HG02970 (cell line): ENCODE measurements at regions not wholly inside any gene's neighbourhood (a gene's known extent, or its start where the extent isn't known, plus 50 kb on each side); places are given as distances from the start of the nearest gene placed in this dataset.
"Not testable (repeated sequence)": the region's sequence is repeated elsewhere in the genome, so short reads cannot be mapped to it uniquely, and the experiment has no call there.

Experiments used
- ATAC-seq: cut with Tn5 transposase; IDR thresholded peaks from one replicate; pipeline ENCODE4 v1.9.1; 2021; ENCODE audit warnings: mild to moderate bottlenecking, moderate library complexity, moderate number of reproducible peaks; ENCODE audit not compliant: unreplicated experiment, low FRiP score

- no peak for ATAC-seq
Measured at GRCh38 chr7:23931633-23932032, 221.6 kb downstream of the STK31 start.

- ATAC-seq: no peak
Measured at GRCh38 chr7:23938215-23938614, 228.2 kb downstream of the STK31 start.

GRCh38 chr7:23938937-23939552, 229.0 kb downstream of the STK31 start:
- ATAC-seq: no peak

DNA sequence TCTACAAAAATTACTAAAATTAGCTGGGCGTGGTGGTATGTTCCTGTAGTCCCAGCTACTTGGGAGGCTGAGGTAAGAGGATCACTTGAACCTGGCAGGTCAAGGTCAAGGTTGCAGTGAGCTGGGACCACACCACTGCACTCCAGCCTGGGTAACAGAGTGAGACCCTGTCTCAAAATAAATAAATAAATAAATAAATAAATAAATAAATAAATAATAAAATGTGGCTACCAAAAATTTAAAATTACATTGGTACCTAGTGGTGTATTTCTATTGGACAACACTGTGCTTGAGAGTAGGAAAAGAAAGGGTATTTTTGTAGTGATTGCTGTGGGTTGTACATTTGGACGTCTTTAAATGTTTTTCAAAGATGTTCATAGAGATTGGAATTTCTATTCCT, 229.7 kb downstream of the STK31 start:
- not testable (repeated sequence) for ATAC-seq

- no peak for ATAC-seq
Measured at GRCh38 chr7:23941551-23941950, 231.5 kb downstream of the STK31 start.

GRCh38 chr7:23942032-23942431, 232.0 kb downstream of the STK31 start:
- ATAC-seq: no peak

DNA sequence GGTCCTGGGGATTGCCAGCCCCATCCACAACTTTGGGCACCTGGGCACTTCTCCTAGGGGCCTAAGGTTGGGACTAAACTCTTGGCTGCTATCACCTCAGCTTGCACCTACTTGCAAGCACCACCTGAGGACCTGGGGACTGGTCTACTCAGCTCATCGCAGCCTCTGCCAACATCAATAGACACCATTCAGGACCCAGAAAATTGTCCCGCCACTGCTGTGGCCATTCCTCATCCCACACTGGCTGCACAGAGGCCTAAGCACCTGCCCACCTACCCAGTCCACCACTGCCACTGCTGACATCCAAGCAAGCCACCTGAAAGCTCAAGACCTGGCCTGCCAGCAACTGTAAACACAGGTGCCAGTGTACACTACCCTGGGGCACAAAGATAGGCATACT, 234.1 kb downstream of the STK31 start:
- no peak for ATAC-seq

DNA sequence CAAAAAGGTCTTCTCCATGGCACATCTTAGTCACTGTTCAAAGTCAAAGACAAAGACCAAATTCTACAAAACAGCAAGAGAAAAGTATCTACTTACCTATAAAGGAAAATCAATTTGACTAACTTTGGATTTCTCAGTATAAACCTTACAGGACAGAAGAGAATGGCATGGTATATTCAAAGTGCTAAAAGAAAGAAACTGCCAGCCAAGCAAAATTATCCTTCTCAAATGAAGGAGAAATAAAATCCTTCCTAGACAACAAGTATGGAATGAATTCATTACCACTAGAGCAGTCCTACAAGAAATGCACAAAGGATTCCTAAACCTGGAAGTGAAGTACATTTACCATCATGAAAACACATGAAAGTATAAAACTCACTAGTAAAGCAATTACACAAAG, 235.5 kb downstream of the STK31 start:
- ATAC-seq: no peak

DNA sequence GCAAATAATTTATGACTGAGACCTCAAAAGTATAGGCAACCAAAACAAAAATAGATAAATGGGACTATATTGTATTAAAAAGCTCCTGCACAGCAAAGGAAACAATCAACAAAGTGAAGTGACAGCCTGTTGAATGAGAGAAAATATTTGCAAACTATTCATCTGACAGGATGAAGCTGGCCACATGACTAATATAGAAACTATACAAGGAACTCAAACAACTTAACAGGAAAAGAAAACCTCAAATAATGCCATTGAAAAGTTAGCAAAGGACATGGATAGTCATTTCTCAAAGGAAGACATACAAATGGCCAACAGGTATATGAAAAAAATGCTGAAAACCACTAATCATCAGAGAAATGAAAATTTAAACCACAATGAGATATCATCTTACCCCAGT, 245.1 kb downstream of the STK31 start:
- ATAC-seq: no peak

GRCh38 chr7:23955600-23956149, 245.7 kb downstream of the STK31 start:
- no peak for ATAC-seq

DNA sequence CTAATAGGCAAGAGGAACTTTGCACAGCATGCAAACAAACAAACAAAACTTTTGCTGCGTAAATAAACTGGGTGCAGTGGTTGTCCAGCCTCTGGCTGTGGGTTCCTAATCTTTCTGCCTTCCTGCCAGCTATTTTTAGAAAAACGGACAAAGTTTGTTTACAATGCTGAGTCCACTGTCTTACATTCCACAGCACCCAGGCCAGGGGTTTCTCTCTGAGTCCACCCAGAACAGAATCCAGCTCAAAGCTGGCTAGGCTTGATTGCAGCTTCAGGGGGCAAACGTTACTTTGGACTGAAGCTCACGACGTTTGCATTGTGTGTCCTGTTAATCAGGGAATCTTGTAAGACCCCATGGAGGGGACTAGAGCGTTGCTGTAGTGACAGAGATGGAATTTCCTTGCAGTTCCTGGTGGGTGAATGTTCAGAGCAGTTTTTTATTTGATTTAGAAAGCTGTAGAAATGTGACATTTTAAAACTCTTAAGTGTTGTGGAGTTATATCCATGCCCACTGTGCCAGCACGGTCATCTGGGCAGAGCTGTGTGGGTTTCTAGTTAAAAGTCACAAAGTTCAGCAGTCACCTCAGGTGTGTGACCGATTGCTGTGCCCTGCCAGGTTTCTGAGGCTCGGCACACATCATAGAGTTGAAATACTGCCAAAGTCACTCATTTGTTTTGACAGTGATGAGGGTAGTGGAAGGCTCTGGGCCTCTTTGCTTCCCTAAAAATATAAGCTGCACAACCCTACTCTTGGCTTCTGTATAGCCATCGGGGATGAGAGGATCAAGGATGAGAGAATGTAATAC, 247.0 kb downstream of the STK31 start:
- no peak for ATAC-seq

DNA sequence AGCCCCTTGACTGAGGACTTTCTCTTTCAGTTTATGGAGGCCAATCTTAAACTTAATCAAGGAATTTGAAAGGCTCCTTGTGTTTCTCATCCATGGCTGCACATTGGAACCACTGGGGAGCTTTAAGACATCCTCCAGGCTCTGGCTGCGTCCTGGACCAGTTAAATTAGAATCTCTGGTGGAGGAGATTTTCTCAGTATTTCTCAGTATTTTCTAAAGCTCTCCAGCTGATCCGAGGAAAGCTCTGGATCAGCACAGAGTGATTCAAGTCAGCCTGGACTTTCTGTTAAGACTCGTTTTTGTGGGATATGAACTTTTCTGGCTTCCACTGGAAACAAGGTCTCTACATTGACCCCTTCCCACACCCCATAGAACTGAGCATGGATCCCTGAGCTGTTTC, 249.8 kb downstream of the STK31 start:
- ATAC-seq: no peak

DNA sequence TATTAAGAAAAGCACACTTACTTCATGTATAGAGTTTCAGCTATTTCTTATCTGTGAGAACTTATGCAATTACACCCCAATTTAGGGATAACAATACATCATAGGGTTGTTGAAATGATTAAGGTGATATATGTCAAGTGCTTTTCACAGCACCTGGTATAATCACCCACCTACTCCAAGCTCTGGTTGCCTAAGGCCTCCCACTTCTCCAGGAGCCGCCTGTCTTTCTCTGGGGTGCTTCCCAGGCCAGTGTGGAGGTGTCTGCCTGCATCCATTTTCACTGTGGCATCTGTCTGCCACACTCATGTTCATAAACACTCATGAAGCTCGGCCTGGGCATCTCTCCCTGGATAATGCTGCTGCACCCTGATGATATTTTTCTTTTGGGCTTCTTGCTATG, 250.3 kb downstream of the STK31 start:
- no peak for ATAC-seq

- no peak for ATAC-seq
Measured at GRCh38 chr7:23963461-23964165, 253.6 kb downstream of the STK31 start.

GRCh38 chr7:23964715-23965114, 254.7 kb downstream of the STK31 start:
- no peak for ATAC-seq

DNA sequence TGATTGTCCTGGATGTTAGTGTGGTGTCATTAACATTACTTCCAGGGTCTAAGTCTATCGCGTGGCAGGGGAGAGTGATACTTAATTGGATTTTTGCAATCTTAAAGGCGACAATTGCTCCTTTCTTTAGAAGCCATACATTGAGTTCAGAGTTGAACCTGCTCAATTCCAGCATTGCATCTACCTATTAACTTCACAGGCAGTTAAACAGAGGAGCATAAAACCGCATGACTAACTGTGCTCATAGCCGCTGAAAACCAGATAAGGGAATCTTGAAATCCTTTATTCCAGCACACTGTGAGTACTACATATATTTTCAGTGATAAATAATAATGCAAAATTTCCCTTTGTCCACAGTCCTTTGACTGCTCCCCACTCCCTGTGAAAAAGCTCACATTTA, 255.3 kb downstream of the STK31 start:
- no peak for ATAC-seq

DNA sequence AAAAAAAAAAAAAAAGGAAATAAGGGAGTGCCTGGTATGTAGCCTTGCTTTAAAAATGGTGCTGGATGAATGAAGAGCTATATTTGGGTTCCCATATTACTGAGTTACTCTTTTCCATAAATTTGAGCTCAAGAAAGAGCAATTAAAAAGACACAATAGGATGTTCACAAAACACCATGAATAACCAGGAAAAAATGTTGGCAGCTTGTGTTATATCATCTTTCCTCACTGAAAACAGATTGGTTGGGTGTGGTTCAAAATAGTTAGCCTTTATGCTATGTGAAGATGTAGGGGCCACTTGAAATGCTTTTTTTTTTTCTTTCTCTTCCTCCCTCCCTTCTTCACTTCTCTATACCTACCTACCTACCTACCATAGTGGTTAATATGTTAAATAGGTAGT, 256.9 kb downstream of the STK31 start:
- no peak for ATAC-seq

DNA sequence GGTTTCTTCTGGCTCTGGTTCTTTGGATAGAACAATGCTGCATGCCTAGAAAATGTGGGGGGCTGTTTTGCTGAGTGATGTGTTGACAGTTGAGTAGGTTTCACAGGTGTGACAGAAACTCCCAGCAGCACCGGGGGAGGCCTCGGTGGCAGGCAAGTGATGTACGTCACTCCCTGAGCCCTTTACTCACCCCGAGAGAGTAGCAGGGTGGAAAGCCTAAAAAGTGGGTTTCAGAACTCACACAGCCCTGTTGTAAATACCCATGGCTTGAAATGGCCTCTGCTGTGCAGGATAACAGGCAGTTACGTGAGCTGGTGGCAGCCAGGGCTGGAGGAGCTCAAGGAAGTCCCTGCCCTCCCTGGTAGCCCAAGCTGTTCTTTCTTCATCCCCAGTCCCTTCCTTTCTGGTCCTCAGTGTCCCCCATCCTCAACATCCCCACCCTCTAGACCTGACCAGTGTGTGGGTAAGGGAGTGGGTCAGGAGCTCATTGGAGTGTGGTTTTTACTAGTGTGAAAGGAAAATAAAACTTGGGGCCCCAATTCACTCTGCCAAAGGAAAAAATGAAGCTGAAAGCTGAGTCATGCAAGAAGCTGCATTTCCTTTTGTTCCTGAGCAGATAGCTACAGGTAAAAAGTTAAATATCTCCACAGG, 258.1 kb downstream of the STK31 start:
- ATAC-seq: no peak

DNA sequence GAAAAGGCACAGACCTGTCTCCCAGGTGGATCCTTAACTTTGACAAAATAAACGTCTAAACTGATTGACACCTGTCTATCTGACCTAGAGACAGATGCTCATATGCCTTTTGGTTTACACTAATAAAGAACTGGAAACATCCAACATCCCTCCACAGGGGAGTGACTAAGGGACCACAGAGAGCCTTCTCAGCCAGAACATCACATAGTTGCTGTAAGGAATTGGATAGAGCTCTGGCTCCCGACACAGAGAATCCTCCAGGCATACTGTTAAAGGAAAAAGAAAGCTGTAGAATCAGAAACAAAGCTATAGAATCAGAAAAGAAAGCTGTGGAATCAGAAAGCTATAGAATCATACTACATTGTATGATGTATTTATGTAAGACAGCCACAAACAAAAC, 258.8 kb downstream of the STK31 start:
- ATAC-seq: no peak

- no peak for ATAC-seq
Measured at GRCh38 chr7:23969443-23969842, 259.4 kb downstream of the STK31 start.

- no peak for ATAC-seq
Measured at GRCh38 chr7:23970193-23970592, 260.2 kb downstream of the STK31 start.
